HepG2 (cell line): ENCODE measurements at regions not wholly inside any gene's neighbourhood (a gene's known extent, or its start where the extent isn't known, plus 50 kb on each side); places are given as distances from the start of the nearest gene placed in this dataset.

Experiments used
- ATAC-seq: fragments of 200-7000 bp; cut with Tn5 transposase; 3 replicates; pipeline ENCODE4 v1.9.1; 2020; ENCODE audit warnings: mild to moderate bottlenecking, moderate library complexity
- BruUV-seq: library from RNA; stranded (reverse); fragments of 400-500 nt; replicated peaks from 2 replicates; lab custom pipeline; 2021; lab: Mats Ljungman, UMichigan
- CTCF ChIA-PET: fragments of 300-600 bp; formaldehyde crosslinking; extraction: SDS; loops from one replicate; lab custom pipeline; 2021; ENCODE audit warnings: low total read pairs, inconsistent platforms, low intra/inter-chr PET ratio; lab: Yijun Ruan, JAX
- POLR2A ChIA-PET: fragments of 350-600 bp; sonication (Branson Sonifier 250); formaldehyde crosslinking; loops from one replicate; lab custom pipeline; 2020; ENCODE audit warnings: antibody characterized with exemption, inconsistent platforms; lab: Yijun Ruan, JAX
- DNase-seq: peaks from one replicate; pipeline ENCODE4 v3.0.0-alpha.2; 2015; ENCODE audit warnings: low spot score
- FAIRE-seq: peaks from 3 replicates; lab custom pipeline; 2011; peaks lifted over from hg19 to GRCh38; lab: Jason Lieb, UNC
- H2AFZ ChIP-seq: one replicate; pipeline ENCODE4 v1.6.1; 2011; ENCODE audit warnings: low read length, inconsistent platforms
- H3K27ac ChIP-seq: fragments of 300-600 bp; 3 replicates; pipeline ENCODE4 v1.8.0; 2011; ENCODE audit warnings: mixed run types, mild to moderate bottlenecking, mixed read lengths, low read length, inconsistent platforms; ENCODE audit not compliant: insufficient read depth; ENCODE audit errors: extremely low read length
- H3K27me3 ChIP-seq, 2 experiments: fragments of 200-600 bp in 1 of 2; 2 replicates in 1 of 2; 3 replicates in 1 of 2; pipeline versions ENCODE4 v1.6.0 to v1.8.0; 2011; ENCODE audit warnings: low read length in 2 of 2, mild to moderate bottlenecking in 2 of 2, moderate library complexity in 2 of 2, inconsistent platforms in 1 of 2; ENCODE audit not compliant: insufficient read depth in 2 of 2, control insufficient read depth in 1 of 2
- H3K36me3 ChIP-seq, 2 experiments: fragments of 200-600 bp in 1 of 2; replicated peaks in 1 of 2; 2 replicates in 1 of 2; 3 replicates in 1 of 2; pipeline versions ENCODE4 v1.5.1 to v1.8.0; 2011; ENCODE audit warnings: low read length in 2 of 2, inconsistent platforms in 1 of 2; ENCODE audit not compliant: insufficient read depth in 2 of 2, control insufficient read depth in 1 of 2
- H3K4me1 ChIP-seq: 2 replicates; pipeline ENCODE4 v1.5.1; 2012; ENCODE audit warnings: low read length, inconsistent platforms; ENCODE audit not compliant: insufficient read depth
- H3K4me2 ChIP-seq: 2 replicates; pipeline ENCODE4 v1.6.0; 2011; ENCODE audit warnings: low read depth, low read length, inconsistent platforms
- H3K4me3 ChIP-seq, 3 experiments: fragments of 200-600 bp in 1 of 3; sonication (generic), shearing (Covaris generic) in 1 of 3; replicated peaks in 1 of 3; 2 replicates each; pipeline ENCODE4 v1.5.1; 2011 to 2016; ENCODE audit warnings: low read length in 3 of 3, inconsistent platforms in 2 of 3, low read depth in 2 of 3, mild to moderate bottlenecking in 2 of 3, control low read depth in 1 of 3, mixed read lengths in 1 of 3; ENCODE audit not compliant: insufficient read depth in 1 of 3
- H3K79me2 ChIP-seq: one replicate; pipeline ENCODE4 v1.6.1; 2011; ENCODE audit warnings: low read length, inconsistent platforms; ENCODE audit not compliant: insufficient read depth
- H3K9ac ChIP-seq: 2 replicates; pipeline ENCODE4 v1.6.0; 2011; ENCODE audit warnings: mild to moderate bottlenecking, low read depth, low read length, inconsistent platforms; ENCODE audit not compliant: insufficient read depth
- H3K9me3 ChIP-seq: 2 replicates; pipeline ENCODE4 v1.5.1; 2012; ENCODE audit warnings: mild to moderate bottlenecking, low read length
- H4K20me1 ChIP-seq: 2 replicates; pipeline ENCODE4 v1.6.0; 2011; ENCODE audit warnings: inconsistent platforms, mild to moderate bottlenecking, low read length, moderate library complexity; ENCODE audit not compliant: insufficient read depth
- EZH2 ChIP-seq: conservative IDR thresholded peaks from 2 replicates; pipeline ENCODE4 v1.6.1; 2012; ENCODE audit warnings: mild to moderate bottlenecking, low read depth, low read length, moderate library complexity
- REPIN1 ChIP-seq: sonication (generic); formaldehyde crosslinking; IDR thresholded peaks from 2 replicates; pipeline ENCODE4 v1.8.0; 2022; ENCODE audit warnings: missing genetic modification reagents, low read depth, mild to moderate bottlenecking, borderline replicate concordance
- SAFB2 ChIP-seq: sonication (generic); formaldehyde crosslinking; IDR thresholded peaks from 2 replicates; pipeline ENCODE4 v1.5.1; 2020; ENCODE audit warnings: missing genetic modification reagents, low read depth, mild to moderate bottlenecking, borderline replicate concordance
- ZBTB37 ChIP-seq: sonication (generic); formaldehyde crosslinking; IDR thresholded peaks from 2 replicates; pipeline ENCODE4 v1.4.0; 2020; ENCODE audit warnings: mild to moderate bottlenecking, missing genetic modification reagents
- ZNF275 ChIP-seq: sonication (generic); formaldehyde crosslinking; IDR thresholded peaks from 2 replicates; pipeline ENCODE4 v1.8.0; 2022; ENCODE audit warnings: missing genetic modification reagents, mild to moderate bottlenecking, inconsistent platforms, borderline replicate concordance
- ZNF563 ChIP-seq: sonication (generic); formaldehyde crosslinking; IDR thresholded peaks from 2 replicates; pipeline ENCODE4 v1.8.0; 2022; ENCODE audit warnings: mild to moderate bottlenecking, moderate library complexity, missing genetic modification reagents
- WGBS: methylation state at CpG from one replicate; pipeline ENCODE4 v1.1.6; 2017; ENCODE audit warnings: low lambda C conversion rate; 5-methylcytosine and 5-hydroxymethylcytosine counted together
- in situ Hi-C: cut with HindIII; loops from 2 replicates; pipeline ENCODE4 v1.10.0; 2017; ENCODE audit warnings: low pct_unique_long_range_greater_than_20kb; ENCODE audit not compliant: extremely low pct_ligation_motif_present
- intact Hi-C: fragments of 100-400 bp; cut with micrococcal nuclease; formaldehyde crosslinking; loops from one replicate; pipeline ENCODE4 v1.10.0; 2022; ENCODE audit not compliant: unreplicated experiment

GRCh38 chr4:104625706-104626105 lies 131.0 kb upstream of the CXXC4 start (continued):
- TF ChIP-seq ZNF275 (CRISPR knock-in tag) (no peak), EZH2 (no peak), ZBTB37 (no peak), ZNF563 (no peak)

GRCh38 chr4:104629601-104630000 lies 134.9 kb upstream of the CXXC4 start:
- intact Hi-C loops: no loop called here
- FAIRE-seq: no peak
- Histone ChIP-seq H3K9ac (no peak overlapping the region), H2AFZ (no peak overlapping the region), H3K36me3 (no peaks in the 10 kb centered on the region)
- POLR2A ChIA-PET: no interaction called here
- no TSS peak for BruUV-seq
- TF ChIP-seq SAFB2 (no peak), REPIN1 (CRISPR knock-in tag) (no peak)
- TF ChIP-seq, all 625 proteins: peak for 0
- H3K27ac ChIP-seq: no peak overlapping the region
- 0% methylated on average over 1 of the region's 1 CpG for WGBS
- no peaks in the 10 kb centered on the region for H3K27me3 ChIP-seq
- no peaks in the 10 kb centered on the region for H4K20me1 ChIP-seq
- no peak overlapping the region for H3K4me3 ChIP-seq
- no peak for DNase-seq
- ATAC-seq: no peak
- no peak overlapping the region for H3K4me2 ChIP-seq
- no peaks in the 10 kb centered on the region for H3K79me2 ChIP-seq
- 0 out of 2 replicates have a peak, but pooled peaks cover 5% of the 10 kb centered on the region for H3K9me3 ChIP-seq
- CTCF ChIA-PET: no interaction called here
- no peaks in the 10 kb centered on the region for H3K4me1 ChIP-seq
- in situ Hi-C loops: no loop called here
